Esophagus muscularis mucosa (tissue), 4 donors: ENCODE measurements at regions not wholly inside any gene's neighbourhood (a gene's known extent, or its start where the extent isn't known, plus 50 kb on each side); places are given as distances from the start of the nearest gene placed in this dataset.

ENCODE experiments used
- DNase-seq: peaks from one replicate; pipeline ENCODE4 v3.0.0-alpha.2; 2017; ENCODE audit errors: extremely low spot score
- H3K27ac ChIP-seq, 4 donors: fragments of 200-600 bp; sonication (generic); replicated peaks in 1 of 4; 1 replicate in 3 of 4; 2 replicates in 1 of 4; pipeline ENCODE4 v1.5.1; 2016 to 2019; ENCODE audit warnings: mild to moderate bottlenecking in 1 of 4
- H3K27me3 ChIP-seq, 4 donors: fragments of 200-600 bp; sonication (generic); one replicate each; pipeline versions ENCODE4 v1.5.1 to v1.6.0; 2016 to 2019
- H3K36me3 ChIP-seq, 4 donors: fragments of 200-600 bp; sonication (generic); one replicate each; pipeline ENCODE4 v1.5.1; 2016 to 2019
- H3K4me1 ChIP-seq, 4 donors: fragments of 200-600 bp; sonication (generic); one replicate each; pipeline ENCODE4 v1.5.1; 2016 to 2019
- H3K4me3 ChIP-seq, 4 donors: fragments of 200-600 bp; sonication (generic); 1 replicate in 2 of 4; 2 replicates in 2 of 4; pipeline ENCODE4 v1.5.1; 2016 to 2019; ENCODE audit warnings: mild to moderate bottlenecking in 4 of 4, moderate library complexity in 1 of 4
- H3K9me3 ChIP-seq, 4 donors: fragments of 200-600 bp; sonication (generic); 1 replicate in 3 of 4; 2 replicates in 1 of 4; pipeline ENCODE4 v1.5.1; 2016 to 2019
- EP300 ChIP-seq: sonication (generic); formaldehyde crosslinking; IDR thresholded peaks from one replicate; pipeline ENCODE4 v1.6.1; 2017; ENCODE audit warnings: antibody characterized with exemption
- POLR2A ChIP-seq: fragments of 450-650 bp; IDR thresholded peaks from one replicate; pipeline ENCODE4 v1.6.1; 2017; ENCODE audit warnings: antibody characterized with exemption, moderate library complexity, mild to moderate bottlenecking, low read depth
- POLR2AphosphoS5 ChIP-seq, 2 donors: sonication (generic); formaldehyde crosslinking; IDR thresholded peaks; one replicate each; pipeline ENCODE4 v1.6.1; 2017; ENCODE audit warnings: antibody characterized with exemption in 2 of 2
- WGBS: methylation state at CpG from one replicate; pipeline ENCODE4 v1.1.5; 2018; 5-methylcytosine and 5-hydroxymethylcytosine counted together
- intact Hi-C: fragments of 100-400 bp; cut with DNase I; formaldehyde crosslinking; loops from one replicate; pipeline ENCODE4 v1.15.1; 2023
- TF ChIP-seq, protein P1 (sequence below), 3 experiments: fragments of 200-600 bp in 2 of 3; fragments of 450-650 bp in 1 of 3; sonication (generic) in 2 of 3; IDR thresholded peaks; one replicate each; pipeline ENCODE4 v1.5.1; 2017 to 2019; ENCODE audit warnings: antibody characterized with exemption in 3 of 3, mild to moderate bottlenecking in 2 of 3, moderate library complexity in 1 of 3

DNA sequence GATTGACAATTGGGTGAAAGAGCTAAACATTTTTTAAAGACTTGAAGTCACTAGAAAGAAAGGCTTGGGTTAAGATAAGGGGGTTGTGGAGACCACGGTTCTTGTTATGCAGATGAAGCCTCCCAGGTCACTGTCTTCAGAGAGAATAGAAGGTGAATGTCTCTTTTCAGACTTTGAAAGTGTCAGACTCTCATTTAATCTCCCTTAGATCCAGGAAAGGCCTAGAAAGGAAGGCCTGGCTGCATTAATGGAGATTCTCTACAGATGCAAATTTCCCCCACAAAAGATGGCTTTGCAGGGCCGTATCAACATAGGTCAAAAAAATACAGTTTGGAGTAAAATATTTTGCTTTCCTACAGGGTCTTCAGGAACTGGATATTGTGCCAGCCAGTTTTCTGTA is 193.9 kb downstream of the RTP5 start:
- 48% methylated on average over 2 of the region's 2 CpGs for WGBS
- intact Hi-C loops: no loop called here
- peaks cover 0 to 33% (median under 1%) of the 10 kb centered on the region in 4 donors for H3K27me3 ChIP-seq

GRCh38 chr2:242063850-242064249 is 194.3 kb downstream of the RTP5 start:
- no peak for TF ChIP-seq EP300
- TF ChIP-seq POLR2AphosphoS5 (IDR thresholded peaks at IDR 0.05): no peak
- TF ChIP-seq, protein P1, sequence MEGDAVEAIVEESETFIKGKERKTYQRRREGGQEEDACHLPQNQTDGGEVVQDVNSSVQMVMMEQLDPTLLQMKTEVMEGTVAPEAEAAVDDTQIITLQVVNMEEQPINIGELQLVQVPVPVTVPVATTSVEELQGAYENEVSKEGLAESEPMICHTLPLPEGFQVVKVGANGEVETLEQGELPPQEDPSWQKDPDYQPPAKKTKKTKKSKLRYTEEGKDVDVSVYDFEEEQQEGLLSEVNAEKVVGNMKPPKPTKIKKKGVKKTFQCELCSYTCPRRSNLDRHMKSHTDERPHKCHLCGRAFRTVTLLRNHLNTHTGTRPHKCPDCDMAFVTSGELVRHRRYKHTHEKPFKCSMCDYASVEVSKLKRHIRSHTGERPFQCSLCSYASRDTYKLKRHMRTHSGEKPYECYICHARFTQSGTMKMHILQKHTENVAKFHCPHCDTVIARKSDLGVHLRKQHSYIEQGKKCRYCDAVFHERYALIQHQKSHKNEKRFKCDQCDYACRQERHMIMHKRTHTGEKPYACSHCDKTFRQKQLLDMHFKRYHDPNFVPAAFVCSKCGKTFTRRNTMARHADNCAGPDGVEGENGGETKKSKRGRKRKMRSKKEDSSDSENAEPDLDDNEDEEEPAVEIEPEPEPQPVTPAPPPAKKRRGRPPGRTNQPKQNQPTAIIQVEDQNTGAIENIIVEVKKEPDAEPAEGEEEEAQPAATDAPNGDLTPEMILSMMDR (IDR thresholded peaks at IDR 0.05): no peak
- TF ChIP-seq POLR2A: no peak
- H3K27me3 ChIP-seq: peaks cover 0 to 35% (median 0%) of the 10 kb centered on the region in 4 donors
- no peak for DNase-seq
- H3K4me1 ChIP-seq: no peaks in the 10 kb centered on the region
- WGBS: 80% methylated on average over 5 of the region's 7 CpGs
- H3K27ac ChIP-seq: no peak overlapping the region
- intact Hi-C loops: no loop called here
- no peaks in the 10 kb centered on the region for H3K36me3 ChIP-seq
- peaks cover 0 to 9% (median 2%) of the 10 kb centered on the region in 4 donors for H3K9me3 ChIP-seq
- H3K4me3 ChIP-seq: no peak overlapping the region

More for the DNA sequence above, 193.9 kb downstream of the RTP5 start:
- Histone ChIP-seq H3K27ac (no peak overlapping the region), H3K4me1 (no peaks in the 10 kb centered on the region), H3K9me3 (peaks cover 0 to 9% (median 2%) of the 10 kb centered on the region in 4 donors), H3K36me3 (no peaks in the 10 kb centered on the region), H3K4me3 (no peak overlapping the region)
- no peak for DNase-seq
- TF ChIP-seq POLR2AphosphoS5 (IDR thresholded peaks at IDR 0.05) (no peak), POLR2A (no peak), EP300 (no peak)
- TF ChIP-seq, protein P1 (IDR thresholded peaks at IDR 0.05): no peak

DNA sequence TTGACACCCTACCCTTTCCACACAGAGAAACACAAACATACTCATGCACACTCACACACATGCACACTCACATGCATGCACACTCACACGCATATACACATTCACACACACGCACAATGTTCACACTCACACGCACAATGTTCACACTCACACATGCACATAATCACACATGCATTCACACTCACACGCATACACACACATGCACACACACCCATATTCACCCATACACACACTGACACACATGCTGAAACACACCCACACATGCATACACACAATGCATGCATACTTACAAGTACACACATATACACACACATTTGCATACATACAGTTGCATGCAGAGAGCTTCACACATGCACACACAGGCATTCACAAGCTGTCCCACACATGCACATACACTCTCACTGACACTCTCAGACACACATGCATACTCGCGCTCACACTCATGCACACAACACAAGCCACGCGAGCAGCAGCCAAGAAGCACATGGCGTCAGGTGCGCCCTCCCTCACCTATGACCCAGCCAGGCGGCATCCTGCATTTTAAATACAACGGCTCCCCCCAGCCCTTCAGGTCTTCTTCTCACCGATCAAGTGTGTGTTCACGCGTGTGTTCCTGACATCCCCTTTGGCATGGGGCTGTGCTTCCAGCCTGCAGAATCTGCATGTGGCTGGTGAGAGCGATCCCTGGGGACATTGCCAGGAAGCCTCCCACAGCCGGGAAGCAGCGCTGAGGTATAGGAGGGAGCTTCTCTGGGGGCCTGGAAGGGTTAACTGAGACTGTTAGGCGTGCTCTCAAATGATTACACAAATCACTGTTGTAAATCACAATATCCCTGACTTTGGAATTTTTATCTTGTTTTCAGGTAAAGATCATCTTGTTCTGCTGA is 195.1 kb downstream of the RTP5 start:
- Histone ChIP-seq H3K27me3 (peaks cover 0 to 41% (median 0%) of the 10 kb centered on the region in 4 donors), H3K9me3 (peaks cover 0 to 9% (median 2%) of the 10 kb centered on the region in 4 donors), H3K4me3 (no peak overlapping the region), H3K27ac (no peak overlapping the region), H3K36me3 (no peaks in the 10 kb centered on the region), H3K4me1 (no peaks in the 10 kb centered on the region)
- intact Hi-C loops: no loop called here
- TF ChIP-seq POLR2AphosphoS5 (IDR thresholded peaks at IDR 0.05) (no peak), EP300 (no peak), POLR2A (no peak)
- TF ChIP-seq, protein P1 (IDR thresholded peaks at IDR 0.05): no peak
- DNase-seq: peak; percentile 39
- 88% methylated on average over 19 of the region's 19 CpGs for WGBS

DNA sequence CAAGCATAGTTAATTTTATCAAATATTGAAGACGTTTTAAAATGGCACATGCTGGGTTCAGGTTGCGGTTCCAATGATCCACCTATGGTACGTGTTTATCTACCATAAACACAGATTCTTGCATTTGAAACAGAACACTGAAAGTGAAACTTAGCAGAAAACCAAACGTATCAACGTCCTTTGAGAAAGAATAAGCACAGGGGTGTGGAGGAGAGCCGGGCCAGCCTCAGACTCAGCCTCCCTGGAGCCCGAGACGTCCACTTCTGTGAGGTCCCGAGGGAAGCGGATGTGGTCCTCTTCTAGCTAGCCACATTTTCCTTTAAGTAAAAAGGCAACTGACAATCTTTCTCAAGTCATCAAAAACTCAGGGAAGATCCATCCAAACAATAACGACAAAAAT is 195.9 kb downstream of the RTP5 start:
- TF ChIP-seq POLR2A (no peak), POLR2AphosphoS5 (IDR thresholded peaks at IDR 0.05) (no peak), EP300 (no peak)
- TF ChIP-seq, protein P1 (IDR thresholded peaks at IDR 0.05): no peak
- H3K9me3 ChIP-seq: peaks cover 0 to 5% (median 2%) of the 10 kb centered on the region in 4 donors
- intact Hi-C loops: no loop called here

More for the DNA sequence above, 195.9 kb downstream of the RTP5 start:
- H3K4me1 ChIP-seq: no peaks in the 10 kb centered on the region
- H3K27ac ChIP-seq: no peak overlapping the region
- H3K36me3 ChIP-seq: no peaks in the 10 kb centered on the region
- H3K4me3 ChIP-seq: no peak overlapping the region
- peak; percentile 37 for DNase-seq
- 83% methylated on average over 11 of the region's 11 CpGs for WGBS
- peaks cover 0 to 44% (median 0%) of the 10 kb centered on the region in 4 donors for H3K27me3 ChIP-seq
